H9 (cell line): ENCODE measurements at regions not wholly inside any gene's neighbourhood (a gene's known extent, or its start where the extent isn't known, plus 50 kb on each side); places are given as distances from the start of the nearest gene placed in this dataset.

Experiments used
- DNase-seq: peaks from one replicate; pipeline ENCODE4 v3.0.0-alpha.2; 2017
- H2AFZ ChIP-seq: one replicate; pipeline ENCODE4 v1.6.1; 2013; ENCODE audit warnings: mild to moderate bottlenecking, low read length, control low read depth, moderate library complexity
- H2AK5ac ChIP-seq: 2 replicates; pipeline ENCODE4 v1.6.1; 2013; ENCODE audit warnings: low read length, control low read depth, mixed read lengths; ENCODE audit not compliant: insufficient read length
- H2BK120ac ChIP-seq: one replicate; pipeline ENCODE4 v1.6.1; 2013; ENCODE audit warnings: low read depth, mild to moderate bottlenecking, low read length, control low read depth, inconsistent platforms; ENCODE audit not compliant: poor library complexity, severe bottlenecking
- H2BK12ac ChIP-seq: 2 replicates; pipeline ENCODE4 v1.6.1; 2013; ENCODE audit warnings: low read length, control low read depth, mixed read lengths, low read depth; ENCODE audit not compliant: insufficient read length
- H2BK15ac ChIP-seq: 2 replicates; pipeline ENCODE4 v1.6.1; 2013; ENCODE audit warnings: low read depth, low read length, control low read depth
- H2BK20ac ChIP-seq: one replicate; pipeline ENCODE4 v1.6.1; 2013; ENCODE audit warnings: low read depth, mild to moderate bottlenecking, low read length, control low read depth, inconsistent platforms; ENCODE audit not compliant: poor library complexity, severe bottlenecking
- H2BK5ac ChIP-seq: 2 replicates; pipeline ENCODE4 v1.6.1; 2013; ENCODE audit warnings: low read length, control low read depth, mixed read lengths; ENCODE audit not compliant: insufficient read length
- H3K14ac ChIP-seq: 2 replicates; pipeline ENCODE4 v1.6.1; 2013; ENCODE audit warnings: low read length, control low read depth; ENCODE audit not compliant: insufficient read depth
- H3K18ac ChIP-seq: 2 replicates; pipeline ENCODE4 v1.6.1; 2013; ENCODE audit warnings: low read depth, mild to moderate bottlenecking, mixed read lengths, low read length, control low read depth; ENCODE audit not compliant: insufficient read length
- H3K23ac ChIP-seq: 2 replicates; pipeline ENCODE4 v1.6.1; 2013; ENCODE audit warnings: low read length, control low read depth, mixed read lengths, low read depth; ENCODE audit not compliant: insufficient read length
- H3K23me2 ChIP-seq: 2 replicates; pipeline ENCODE4 v1.6.1; 2013; ENCODE audit warnings: low read depth, mild to moderate bottlenecking, mixed read lengths, low read length, control low read depth; ENCODE audit not compliant: insufficient read length, poor library complexity, severe bottlenecking
- H3K27ac ChIP-seq: 2 replicates; pipeline ENCODE4 v1.5.1; 2013; ENCODE audit warnings: low read length, control low read depth, mixed read lengths, low read depth; ENCODE audit not compliant: insufficient read length
- H3K27me3 ChIP-seq: 2 replicates; pipeline ENCODE4 v1.6.1; 2013; ENCODE audit warnings: low read length, control low read depth, inconsistent platforms; ENCODE audit not compliant: insufficient read depth
- H3K4ac ChIP-seq: 2 replicates; pipeline ENCODE4 v1.6.1; 2013; ENCODE audit warnings: low read depth, mild to moderate bottlenecking, control low read depth, inconsistent platforms, low read length, moderate library complexity
- H3K4me1 ChIP-seq: 2 replicates; pipeline ENCODE4 v1.6.1; 2013; ENCODE audit warnings: low read length, control low read depth, inconsistent platforms; ENCODE audit not compliant: insufficient read depth
- H3K4me2 ChIP-seq: 2 replicates; pipeline ENCODE4 v1.6.1; 2013; ENCODE audit warnings: low read length, control low read depth, mixed read lengths; ENCODE audit not compliant: insufficient read length, insufficient read depth
- H3K56ac ChIP-seq: 2 replicates; pipeline ENCODE4 v1.6.1; 2013; ENCODE audit warnings: low read depth, mild to moderate bottlenecking, mixed read lengths, low read length, control low read depth; ENCODE audit not compliant: insufficient read length
- H3K79me1 ChIP-seq: 2 replicates; pipeline ENCODE4 v1.6.1; 2013; ENCODE audit warnings: low read depth, mild to moderate bottlenecking, moderate library complexity, low read length, control low read depth, inconsistent platforms; ENCODE audit not compliant: insufficient read depth, poor library complexity, severe bottlenecking
- H3K79me2 ChIP-seq: 2 replicates; pipeline ENCODE4 v1.6.1; 2013; ENCODE audit warnings: low read length, control low read depth, inconsistent platforms; ENCODE audit not compliant: insufficient read depth
- H3K9ac ChIP-seq: 2 replicates; pipeline ENCODE4 v1.6.1; 2013; ENCODE audit warnings: low read length, control low read depth, mixed read lengths; ENCODE audit not compliant: insufficient read length; ENCODE audit errors: extremely low read depth
- H3K9me3 ChIP-seq: one replicate; pipeline ENCODE4 v1.6.1; 2013; ENCODE audit warnings: low read depth, low read length, inconsistent platforms; ENCODE audit not compliant: control insufficient read depth
- H3T11ph ChIP-seq: one replicate; pipeline ENCODE4 v1.6.1; 2013; ENCODE audit warnings: mild to moderate bottlenecking, low read length, control low read depth, inconsistent platforms
- H4K20me1 ChIP-seq: one replicate; pipeline ENCODE4 v1.6.1; 2013; ENCODE audit not compliant: control insufficient read depth, insufficient read length, insufficient read depth
- H4K5ac ChIP-seq: 2 replicates; pipeline ENCODE4 v1.6.1; 2013; ENCODE audit warnings: low read depth, mild to moderate bottlenecking, mixed read lengths, low read length, control low read depth; ENCODE audit not compliant: insufficient read length
- H4K8ac ChIP-seq: replicated peaks from 2 replicates; pipeline ENCODE4 v1.6.1; 2013; ENCODE audit warnings: low read length, control low read depth, mixed read lengths, low read depth; ENCODE audit not compliant: insufficient read length
- H4K91ac ChIP-seq: 2 replicates; pipeline ENCODE4 v1.6.1; 2013; ENCODE audit warnings: low read depth, mild to moderate bottlenecking, moderate library complexity, mixed read lengths, low read length, control low read depth; ENCODE audit not compliant: insufficient read length
- H3K27ac Mint-ChIP-seq, 3 experiments: 2 replicates in 2 of 3; 3 replicates in 1 of 3; pipeline ENCODE4 v1.8.0; 2020 to 2021; ENCODE audit warnings: mixed read lengths in 3 of 3, mild to moderate bottlenecking in 1 of 3, moderate library complexity in 1 of 3
- H3K27me3 Mint-ChIP-seq: 2 replicates; pipeline ENCODE4 v1.8.0; 2021; ENCODE audit warnings: low read depth, mild to moderate bottlenecking, moderate library complexity, mixed read lengths
- H3K36me3 Mint-ChIP-seq, 3 experiments: 2 replicates in 2 of 3; 3 replicates in 1 of 3; pipeline ENCODE4 v1.8.0; 2020 to 2021; ENCODE audit warnings: low read depth in 3 of 3, mixed read lengths in 3 of 3; ENCODE audit not compliant: insufficient read depth in 1 of 3
- H3K4me1 Mint-ChIP-seq, 2 experiments: 2 replicates each; pipeline ENCODE4 v1.8.0; 2020; ENCODE audit warnings: mixed read lengths in 2 of 2
- H3K4me3 Mint-ChIP-seq, 2 experiments: 2 replicates in 1 of 2; 3 replicates in 1 of 2; pipeline ENCODE4 v1.8.0; 2020 to 2021; ENCODE audit warnings: mild to moderate bottlenecking in 2 of 2, mixed read lengths in 2 of 2, moderate library complexity in 1 of 2
- H3K9me3 Mint-ChIP-seq, 2 experiments: 2 replicates in 1 of 2; 3 replicates in 1 of 2; pipeline ENCODE4 v1.8.0; 2020; ENCODE audit warnings: mild to moderate bottlenecking in 2 of 2, mixed read lengths in 2 of 2, moderate library complexity in 1 of 2
- WGBS: extraction: QIAGEN DNeasy Blood & Tissue Kit; methylation state at CpG from one replicate; pipeline ENCODE4 v1.1.7; 2013; ENCODE audit warnings: missing lambda C conversion rate, low lambda C conversion rate, mixed read lengths; ENCODE audit not compliant: insufficient read length; ENCODE audit errors: extremely low coverage; 5-methylcytosine and 5-hydroxymethylcytosine counted together
- TF ChIP-seq, protein P1 (sequence below): fragments of 200-600 bp; sonication (generic); conservative IDR thresholded peaks from 3 replicates; pipeline ENCODE4 v1.8.0; 2021; ENCODE audit warnings: antibody characterized with exemption, mild to moderate bottlenecking

DNA sequence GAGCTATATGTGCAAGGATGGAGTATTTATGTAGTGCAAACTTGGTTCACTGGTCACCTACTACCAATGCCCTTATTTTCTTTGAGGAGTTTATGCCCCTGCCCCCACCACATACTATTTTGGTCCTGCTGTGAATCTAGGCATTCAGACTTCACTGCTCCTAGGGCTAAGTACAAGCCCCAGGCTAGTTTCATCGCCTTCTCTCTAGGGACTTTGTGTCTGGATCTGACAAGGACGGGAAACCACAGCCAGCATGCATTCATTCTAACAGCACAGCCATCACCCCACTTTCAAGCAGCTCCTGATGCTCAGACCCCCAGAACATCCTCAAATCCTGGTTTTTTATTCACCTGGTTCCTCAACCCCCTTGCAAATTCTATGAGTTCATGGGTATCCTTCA is 56.8 kb downstream of the DRD1 start:
- Histone ChIP-seq H3K23ac (no peak overlapping the region), H3K79me1 (no peaks in the 10 kb centered on the region), H3K56ac (no peak overlapping the region), H2BK12ac (no peak overlapping the region), H3K18ac (no peak overlapping the region), H3K79me2 (no peaks in the 10 kb centered on the region), H4K5ac (no peak overlapping the region), H2AFZ (no peak overlapping the region), H3K23me2 (no peaks in the 10 kb centered on the region), H3K4me2 (no peak overlapping the region), H3K4ac (no peak overlapping the region), H3K27me3 (no peaks in the 10 kb centered on the region), H2BK120ac (no peak overlapping the region), H3K9me3 (no peaks in the 10 kb centered on the region), H3T11ph (no peak overlapping the region), H3K9ac (no peak overlapping the region), H2BK5ac (no peak overlapping the region), H2AK5ac (no peak overlapping the region), H3K27ac (no peak overlapping the region), H3K4me1 (no peaks in the 10 kb centered on the region), H4K8ac (no peak overlapping the region), H3K14ac (no peak overlapping the region), H4K91ac (no peak overlapping the region), H4K20me1 (no peaks in the 10 kb centered on the region), H2BK15ac (no peak overlapping the region), H2BK20ac (no peak overlapping the region)
- H3K4me3 Mint-ChIP-seq = no peak overlapping the region
- no CpG with 5 or more reads among the region's 2 CpGs for WGBS
- DNase-seq = no peak
- H3K9me3 Mint-ChIP-seq = 0 out of 5 replicates have a peak, but pooled peaks cover 0 to 3% of the 10 kb centered on the region in 2 experiments
- peak overlapping the region in 1 of 3 experiments; percentile 63; a peak in 2 of 7 replicates for H3K27ac Mint-ChIP-seq
- peaks cover 11 to 12% of the 10 kb centered on the region in 2 experiments for H3K4me1 Mint-ChIP-seq
- TF ChIP-seq, protein P1, sequence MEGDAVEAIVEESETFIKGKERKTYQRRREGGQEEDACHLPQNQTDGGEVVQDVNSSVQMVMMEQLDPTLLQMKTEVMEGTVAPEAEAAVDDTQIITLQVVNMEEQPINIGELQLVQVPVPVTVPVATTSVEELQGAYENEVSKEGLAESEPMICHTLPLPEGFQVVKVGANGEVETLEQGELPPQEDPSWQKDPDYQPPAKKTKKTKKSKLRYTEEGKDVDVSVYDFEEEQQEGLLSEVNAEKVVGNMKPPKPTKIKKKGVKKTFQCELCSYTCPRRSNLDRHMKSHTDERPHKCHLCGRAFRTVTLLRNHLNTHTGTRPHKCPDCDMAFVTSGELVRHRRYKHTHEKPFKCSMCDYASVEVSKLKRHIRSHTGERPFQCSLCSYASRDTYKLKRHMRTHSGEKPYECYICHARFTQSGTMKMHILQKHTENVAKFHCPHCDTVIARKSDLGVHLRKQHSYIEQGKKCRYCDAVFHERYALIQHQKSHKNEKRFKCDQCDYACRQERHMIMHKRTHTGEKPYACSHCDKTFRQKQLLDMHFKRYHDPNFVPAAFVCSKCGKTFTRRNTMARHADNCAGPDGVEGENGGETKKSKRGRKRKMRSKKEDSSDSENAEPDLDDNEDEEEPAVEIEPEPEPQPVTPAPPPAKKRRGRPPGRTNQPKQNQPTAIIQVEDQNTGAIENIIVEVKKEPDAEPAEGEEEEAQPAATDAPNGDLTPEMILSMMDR = no peak
- peaks cover 7% of the 10 kb centered on the region for H3K27me3 Mint-ChIP-seq
- no peaks in the 10 kb centered on the region for H3K36me3 Mint-ChIP-seq
